NOMO-1 treated with DMSO at 0.1 percent for 48 hours (cell line): ENCODE measurements at regions not wholly inside any gene's neighbourhood (a gene's known extent, or its start where the extent isn't known, plus 50 kb on each side); places are given as distances from the start of the nearest gene placed in this dataset.

Experiments used
- DNase-seq: peaks from one replicate; lab custom pipeline; 2025; ENCODE audit not compliant: unreplicated experiment; lab: John Stamatoyannopoulos, UW

- DNase-seq: no peak
Measured at GRCh38 chr21:26659182-26659581, 86.1 kb upstream of the CYYR1 start.

DNA sequence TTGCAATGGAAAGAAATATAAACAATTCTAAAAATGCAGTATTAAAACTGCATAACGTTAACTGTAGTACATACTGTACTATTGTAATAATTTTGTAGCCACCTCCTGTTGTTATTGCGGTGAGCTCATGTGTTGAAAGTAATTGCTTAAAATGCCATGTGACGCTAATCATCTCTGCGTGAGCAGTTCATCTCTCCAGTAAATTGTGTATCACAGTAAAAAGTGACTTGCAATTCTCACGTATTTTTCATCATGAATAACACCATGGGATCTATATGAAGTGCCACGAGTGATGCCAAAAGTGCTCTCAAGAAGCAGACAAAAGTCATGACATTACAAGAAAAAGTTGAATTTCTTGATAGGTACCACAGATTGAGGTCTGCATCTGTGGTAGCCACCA is 82.4 kb upstream of the CYYR1 start:
- no peak for DNase-seq

DNA sequence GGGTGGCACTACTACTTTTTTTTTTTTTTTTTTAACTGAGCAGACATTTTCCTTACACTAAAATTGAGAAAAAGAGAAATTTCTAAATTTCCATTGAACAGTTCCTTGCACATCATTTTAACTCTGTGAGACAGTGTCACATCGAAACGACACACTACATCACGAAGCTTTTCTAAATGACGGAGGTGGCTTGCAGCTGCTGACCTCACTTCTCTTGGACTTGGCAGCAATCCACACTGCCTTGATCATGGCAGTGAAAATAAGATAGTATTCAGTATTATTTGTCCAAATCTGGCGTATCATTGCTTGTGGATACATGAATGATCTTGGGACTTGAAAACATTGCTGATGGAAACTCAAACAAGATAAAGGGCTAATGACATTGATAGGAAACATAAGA is 80.3 kb upstream of the CYYR1 start:
- DNase-seq: no peak

- no peak for DNase-seq
Measured at GRCh38 chr21:26652854-26653253, 79.8 kb upstream of the CYYR1 start.

- no peak for DNase-seq
Measured at GRCh38 chr21:26641062-26641461, 68.0 kb upstream of the CYYR1 start.

- DNase-seq: no peak
Measured at GRCh38 chr21:26637201-26637745, 64.2 kb upstream of the CYYR1 start.

DNA sequence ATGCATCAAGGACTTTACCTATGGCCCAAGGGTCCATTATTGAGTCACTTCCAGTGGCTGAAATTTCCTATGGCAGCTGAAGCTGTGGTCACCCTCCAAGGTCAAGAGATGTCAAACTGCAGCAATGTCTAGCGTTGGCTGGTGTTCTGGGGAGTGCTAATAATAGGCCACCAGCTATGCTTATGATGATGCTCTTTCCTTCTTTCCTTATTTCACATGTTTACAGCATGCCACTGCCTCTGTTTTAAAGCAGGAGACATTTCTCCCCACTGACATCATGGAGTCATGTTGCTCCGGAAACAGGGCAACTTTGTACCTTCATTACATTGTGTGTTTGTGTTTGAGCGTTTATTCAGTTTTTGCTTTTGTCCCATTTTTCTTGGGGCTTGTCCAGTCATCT is 62.6 kb upstream of the CYYR1 start:
- no peak for DNase-seq

- no peak for DNase-seq
Measured at GRCh38 chr21:26632691-26633090, 59.6 kb upstream of the CYYR1 start.

DNA sequence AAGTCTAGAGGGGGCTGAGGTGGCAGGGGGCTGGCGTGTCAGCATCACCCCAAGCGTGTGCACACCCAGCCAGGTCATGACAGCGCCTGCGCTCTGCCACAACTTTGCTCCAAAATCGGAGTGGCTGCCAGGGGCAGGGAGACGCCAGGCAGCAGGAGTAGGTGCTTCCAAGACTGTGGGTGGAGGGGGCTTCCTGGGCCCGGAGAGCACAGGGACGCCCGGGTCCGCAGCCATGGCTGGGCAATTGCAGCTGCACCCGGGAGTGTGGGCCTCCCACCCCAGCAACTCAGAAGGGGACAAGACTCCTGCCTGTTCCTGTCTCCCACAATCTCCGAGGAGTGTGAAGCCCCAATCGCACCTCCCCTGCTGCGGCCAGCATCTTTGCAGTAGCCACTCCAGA is 53.1 kb upstream of the CYYR1 start:
- no peak for DNase-seq

DNA sequence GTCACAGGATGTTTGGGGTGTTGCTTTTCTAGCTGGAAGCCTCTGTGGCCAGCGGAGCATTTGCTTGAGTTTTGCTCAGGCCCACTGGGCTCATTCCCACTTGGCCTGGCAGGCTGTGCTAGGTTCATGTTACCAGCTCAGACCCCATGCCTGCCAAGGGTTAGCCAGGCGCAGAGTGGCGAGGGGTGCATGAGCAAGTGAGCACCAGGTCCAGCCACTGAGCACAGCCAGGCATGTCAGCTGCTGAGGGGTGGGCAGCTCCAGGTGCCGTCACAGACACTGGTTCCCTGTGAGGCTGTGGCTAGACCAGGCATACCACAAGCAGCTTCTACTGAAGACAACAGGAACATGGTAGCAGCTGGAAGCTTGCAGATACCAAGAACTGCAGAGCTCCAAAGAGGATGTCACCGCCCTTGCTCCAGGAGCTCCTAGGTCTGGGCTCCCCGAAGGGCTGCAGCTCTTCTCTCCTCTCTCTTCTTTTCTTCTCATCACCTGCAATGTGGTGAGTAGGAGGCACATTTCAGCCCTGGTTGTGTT is 52.0 kb upstream of the CYYR1 start:
- no peak for DNase-seq
